HG03342 (cell line): ENCODE measurements at regions not wholly inside any gene's neighbourhood (a gene's known extent, or its start where the extent isn't known, plus 50 kb on each side); places are given as distances from the start of the nearest gene placed in this dataset.

Source experiments
- ATAC-seq: cut with Tn5 transposase; IDR thresholded peaks from one replicate; pipeline ENCODE4 v1.9.1; 2021; ENCODE audit warnings: mild to moderate bottlenecking, moderate library complexity; ENCODE audit not compliant: unreplicated experiment

GRCh38 chr2:120985997-120986651, 250.5 kb downstream of the GLI2 start:
- ATAC-seq: no peak

GRCh38 chr2:120986898-120987650, 251.4 kb downstream of the GLI2 start:
- no peak for ATAC-seq

- ATAC-seq: no peak
Measured at GRCh38 chr2:120988051-120988699, 252.5 kb downstream of the GLI2 start.

GRCh38 chr2:120988700-120989511, 253.2 kb downstream of the GLI2 start:
- no peak for ATAC-seq

GRCh38 chr2:120989512-120990441, 254.1 kb downstream of the GLI2 start:
- no peak for ATAC-seq

- no peak for ATAC-seq
Measured at GRCh38 chr2:120990451-120990871, 254.8 kb downstream of the GLI2 start.

GRCh38 chr2:120991441-120991840, 255.8 kb downstream of the GLI2 start:
- no peak for ATAC-seq

GRCh38 chr2:120992791-120993555, 257.3 kb downstream of the GLI2 start:
- no peak for ATAC-seq

GRCh38 chr2:120993661-120994060, 258.0 kb downstream of the GLI2 start:
- ATAC-seq: no peak

- no peak for ATAC-seq
Measured at GRCh38 chr2:120994301-120994995, 258.8 kb downstream of the GLI2 start.

GRCh38 chr2:120995152-120995551, 259.5 kb downstream of the GLI2 start:
- ATAC-seq: no peak

GRCh38 chr2:120995656-120996190, 260.1 kb downstream of the GLI2 start:
- ATAC-seq: no peak

GRCh38 chr2:120999377-121000097, 263.9 kb downstream of the GLI2 start:
- no peak for ATAC-seq

- no peak for ATAC-seq
Measured at GRCh38 chr2:121000804-121001203, 265.1 kb downstream of the GLI2 start.

- no peak for ATAC-seq
Measured at GRCh38 chr2:121001641-121002040, 266.0 kb downstream of the GLI2 start.

- ATAC-seq: no peak
Measured at GRCh38 chr2:121002597-121002996, 266.9 kb downstream of the GLI2 start.

GRCh38 chr2:121003391-121003790, 267.7 kb downstream of the GLI2 start:
- ATAC-seq: no peak

GRCh38 chr2:121004359-121004758, 268.7 kb downstream of the GLI2 start:
- ATAC-seq: no peak
